ENCODE measurements at regions not wholly inside any gene's neighbourhood (a gene's known extent, or its start where the extent isn't known, plus 50 kb on each side); places are given as distances from the start of the nearest gene placed in this dataset.

DNA sequence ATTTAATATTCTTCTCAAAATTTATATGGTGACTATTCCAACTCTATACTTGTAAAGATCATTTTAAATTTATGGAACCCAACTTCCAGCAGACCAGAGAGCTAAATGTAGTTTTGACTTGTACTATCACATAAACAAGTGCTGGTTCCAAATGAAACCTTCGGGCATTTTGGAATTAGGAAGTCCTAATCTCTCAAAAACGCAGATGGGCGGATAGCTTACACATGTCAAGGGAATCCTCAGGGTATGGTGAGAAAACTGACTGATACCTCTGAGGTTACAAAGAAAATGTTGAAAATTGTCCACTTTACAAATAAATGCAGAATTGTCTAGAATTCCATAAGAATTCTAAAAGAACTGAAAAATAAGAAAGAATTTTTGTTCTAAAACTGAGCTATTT lies 224.1 kb downstream of the SS18 start:
- DNase-seq: no peak

- no peak for DNase-seq
Measured at GRCh38 chr18:25862881-25863600, 227.4 kb downstream of the SS18 start.

- no peak for DNase-seq
Measured at GRCh38 chr18:25853691-25854433, 236.6 kb downstream of the SS18 start.

DNA sequence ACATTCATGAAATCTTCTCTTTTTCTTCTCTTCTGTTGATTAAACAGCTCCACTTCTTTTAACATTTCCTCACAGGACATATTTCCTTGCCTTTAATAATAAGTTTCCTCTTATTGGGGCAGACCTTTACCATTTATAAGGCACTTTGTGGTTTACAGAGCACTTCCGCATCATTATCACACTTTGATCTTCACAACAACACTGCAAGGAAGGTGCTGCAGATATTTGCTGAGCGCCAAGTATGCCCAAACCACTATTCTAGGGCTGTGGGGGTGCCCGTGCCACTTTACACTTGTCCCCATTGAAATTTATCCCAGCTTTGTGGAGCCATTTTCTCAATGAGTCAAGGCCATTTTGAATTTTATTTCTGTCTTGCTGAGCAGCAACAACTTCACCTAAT lies 246.6 kb downstream of the SS18 start:
- DNase-seq: no peak

DNA sequence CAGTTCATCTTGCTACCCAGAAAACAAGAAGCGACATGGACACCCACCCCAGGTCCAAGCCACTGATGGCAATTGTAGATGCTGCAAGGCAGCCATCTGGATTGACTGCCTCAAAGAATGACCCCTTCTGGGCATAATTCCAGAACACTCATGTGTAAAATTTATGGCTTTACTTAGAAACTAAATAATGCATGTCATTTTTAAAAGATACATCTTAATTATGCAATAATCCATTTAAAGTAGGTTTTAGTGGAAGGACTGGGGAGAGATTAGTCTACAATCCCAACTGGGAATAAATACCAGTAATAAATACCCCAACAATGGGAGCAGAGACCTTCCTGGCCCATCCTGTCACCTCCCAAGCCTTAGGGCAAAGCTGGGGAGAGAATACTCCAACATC lies 247.7 kb downstream of the SS18 start:
- no peak for DNase-seq

DNA sequence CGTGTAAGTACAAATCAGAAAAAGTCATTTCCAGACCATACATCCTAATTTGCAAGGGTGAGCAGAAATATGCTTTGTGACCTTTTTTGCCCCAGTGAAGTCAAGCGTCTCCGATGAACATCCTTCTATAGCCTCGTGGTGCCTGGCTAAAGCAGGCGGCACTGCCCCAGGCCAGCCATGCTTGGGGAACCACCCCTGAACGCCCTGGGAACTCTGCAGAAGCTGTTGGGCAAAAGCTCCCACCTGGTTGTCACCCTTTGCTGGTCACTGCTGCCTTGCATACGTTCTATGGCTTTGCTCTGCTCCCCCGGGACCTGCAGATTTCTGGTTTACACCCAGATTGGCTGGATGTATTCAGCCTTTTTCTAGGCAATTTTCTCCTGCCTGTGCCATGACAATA lies 256.4 kb downstream of the SS18 start:
- no peak for DNase-seq

DNA sequence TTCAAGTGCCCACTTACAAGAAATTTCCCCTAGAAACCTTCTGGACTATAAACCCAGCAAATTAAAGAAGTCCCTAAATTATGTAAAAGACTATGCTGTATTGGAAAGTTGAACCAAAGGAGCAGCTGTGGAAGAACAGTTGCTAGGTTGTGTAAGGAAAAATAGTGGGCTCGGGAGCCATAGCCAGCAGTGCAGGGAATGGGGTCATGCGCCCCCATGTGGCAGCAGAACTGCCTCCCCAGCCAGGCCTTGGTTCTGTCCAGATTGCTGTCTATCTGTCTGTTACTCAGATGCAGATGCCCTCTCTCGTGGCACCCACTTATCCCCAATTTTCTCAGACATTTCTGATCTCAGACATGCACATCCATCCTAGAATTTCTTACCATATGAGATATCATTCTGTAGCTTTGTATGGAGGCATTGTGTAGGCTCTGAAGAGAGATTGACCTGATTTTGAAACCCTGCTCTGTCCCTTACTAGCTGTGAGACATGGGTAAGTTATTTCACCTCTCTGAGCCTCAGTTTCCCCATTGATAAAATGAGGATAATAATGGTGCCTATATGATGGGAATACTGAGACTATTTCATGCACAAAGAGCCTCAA lies 258.3 kb downstream of the SS18 start:
- peak in 1 of 2 experiments; percentile 62 for DNase-seq

- no peak for DNase-seq
Measured at GRCh38 chr18:25831301-25831701, 259.1 kb downstream of the SS18 start.

DNA sequence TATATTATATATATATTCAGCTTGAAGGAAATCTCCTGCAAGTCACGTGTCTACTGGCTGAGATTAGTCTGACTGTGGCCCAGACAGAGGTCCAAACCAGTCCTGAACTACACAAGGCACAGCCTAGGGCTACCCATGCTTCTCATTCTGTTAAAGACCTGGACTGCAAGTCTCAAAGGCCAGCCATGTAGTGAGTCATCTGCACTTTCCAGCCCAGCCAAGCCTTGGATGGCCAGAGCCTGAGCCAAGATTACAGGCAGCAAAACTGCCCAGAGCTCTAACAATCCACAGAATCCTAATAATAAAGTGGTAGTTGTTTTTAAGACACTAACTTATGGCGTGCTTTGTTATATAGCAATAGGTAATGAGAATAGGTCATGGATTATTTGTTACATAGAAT lies 259.6 kb downstream of the SS18 start:
- no peak for DNase-seq

DNA sequence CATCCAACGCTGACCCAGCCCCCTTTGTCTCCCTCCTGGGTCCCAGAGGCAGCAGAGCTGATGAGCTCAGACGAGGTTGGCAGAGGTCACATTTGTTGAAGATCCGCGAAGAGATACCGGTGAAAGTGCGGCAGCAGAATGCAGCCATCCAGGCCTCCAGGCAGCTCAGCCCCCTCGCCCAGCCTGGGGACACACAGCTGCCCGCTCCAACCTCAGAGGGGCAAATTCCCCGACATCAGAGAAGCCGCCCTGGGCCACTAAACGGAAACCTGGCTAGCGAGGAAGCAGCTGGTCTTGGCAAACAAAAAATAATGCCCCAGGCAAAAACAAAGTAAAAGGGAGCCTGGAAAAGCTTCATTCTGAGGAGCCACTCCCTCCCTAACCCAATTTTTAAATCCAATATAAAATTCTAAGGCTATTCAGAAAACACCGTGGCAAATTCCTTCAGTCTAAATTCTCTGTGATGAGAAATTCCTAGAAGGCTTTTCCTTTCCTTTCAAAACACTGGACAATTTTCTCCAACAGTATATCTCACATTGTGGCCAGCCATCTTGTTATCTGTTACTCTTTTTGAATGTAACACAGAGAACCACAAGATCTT lies 262.4 kb downstream of the SS18 start:
- DNase-seq: no peak

DNA sequence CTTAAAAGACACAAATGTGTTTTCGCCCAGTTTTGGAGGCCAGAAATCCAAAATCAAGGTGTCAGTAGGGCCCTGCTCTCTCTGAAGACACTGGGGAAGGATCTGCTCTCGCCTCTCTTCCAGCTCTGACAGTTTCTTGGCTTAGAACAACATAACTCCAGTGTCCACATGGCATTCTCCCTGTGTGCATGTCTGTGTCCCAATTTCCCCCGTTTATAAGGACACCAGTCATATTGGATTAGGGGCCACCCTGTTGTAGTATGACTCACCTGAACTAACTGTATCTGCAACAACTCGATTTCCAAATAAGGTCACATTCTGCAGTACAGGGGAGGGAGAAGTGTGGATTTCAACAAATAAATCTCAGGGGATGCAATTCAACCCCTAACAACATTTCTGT lies 263.2 kb downstream of the SS18 start:
- DNase-seq: no peak

GRCh38 chr18:25826823-25827222 lies 263.6 kb downstream of the SS18 start:
- DNase-seq: no peak

- DNase-seq: no peak
Measured at GRCh38 chr18:25825979-25826776, 264.2 kb downstream of the SS18 start.

DNA sequence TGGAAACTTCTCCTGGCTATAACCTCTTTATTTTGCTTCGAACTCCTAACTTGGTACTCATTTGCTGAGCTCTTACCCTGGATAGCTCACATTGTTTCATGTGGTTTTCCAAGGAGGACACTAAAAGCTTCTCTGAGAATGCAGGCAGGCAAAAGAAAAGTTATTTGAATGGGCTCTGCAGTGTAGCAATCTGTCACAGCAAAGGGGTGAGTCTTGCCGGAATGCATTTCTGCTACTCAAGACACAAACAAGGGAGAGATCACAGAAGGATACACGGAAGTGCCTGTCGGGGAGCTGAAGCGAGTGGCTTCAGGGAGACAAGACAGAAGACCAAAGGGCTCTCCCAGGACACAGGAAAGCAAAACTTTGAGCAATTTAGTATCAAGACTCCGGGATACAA lies 265.4 kb downstream of the SS18 start:
- DNase-seq: no peak

DNA sequence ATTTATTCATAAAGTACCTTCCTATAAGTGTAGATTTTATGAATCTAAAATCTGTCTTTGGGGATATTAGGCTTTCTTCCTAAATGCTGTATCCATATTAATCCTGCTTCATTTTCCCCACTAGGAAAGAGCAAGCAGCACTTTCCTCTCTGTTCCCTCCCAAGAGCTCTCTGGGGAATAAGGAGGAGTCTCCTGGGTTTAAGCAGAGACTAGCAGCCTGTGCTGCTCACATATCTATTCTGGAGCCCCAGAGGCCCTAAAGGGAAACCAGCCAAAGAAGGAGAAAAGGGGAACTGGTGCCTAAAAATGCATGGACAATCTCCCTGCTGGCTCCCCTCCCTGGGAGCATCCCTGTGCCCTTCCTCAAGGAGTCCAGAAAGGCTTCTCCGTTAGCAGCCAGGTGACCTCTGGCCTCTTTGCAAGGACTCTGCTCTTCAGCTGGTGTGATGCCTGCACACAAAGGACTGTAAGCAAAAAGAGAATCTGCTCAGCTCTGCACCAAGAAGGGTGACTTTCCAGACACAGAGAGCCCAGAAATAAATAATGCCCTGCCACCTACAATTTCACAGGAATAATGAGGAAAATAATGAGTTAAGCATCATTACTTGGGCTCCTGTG lies 270.6 kb downstream of the SS18 start:
- peak in 1 of 2 experiments; percentile 15 for DNase-seq

DNA sequence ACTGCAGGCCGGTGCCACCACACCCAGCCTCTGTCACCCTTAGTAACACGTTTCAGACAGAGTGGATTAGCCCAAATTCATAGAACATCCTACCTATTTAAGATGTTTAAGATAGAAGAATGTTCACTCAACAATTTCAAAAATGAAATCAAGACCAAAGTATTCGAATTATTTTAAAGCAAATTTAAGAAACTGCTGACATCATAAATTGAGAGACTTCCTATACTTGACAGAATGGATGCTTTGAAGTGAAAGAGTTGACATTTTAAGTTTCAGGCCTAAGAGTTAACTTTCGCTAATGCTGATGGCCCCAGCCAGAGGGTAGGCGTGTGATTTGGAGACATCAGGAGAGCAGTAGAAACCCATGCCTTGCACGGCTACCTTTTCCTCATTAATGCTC lies 271.9 kb downstream of the SS18 start:
- DNase-seq: no peak

DNA sequence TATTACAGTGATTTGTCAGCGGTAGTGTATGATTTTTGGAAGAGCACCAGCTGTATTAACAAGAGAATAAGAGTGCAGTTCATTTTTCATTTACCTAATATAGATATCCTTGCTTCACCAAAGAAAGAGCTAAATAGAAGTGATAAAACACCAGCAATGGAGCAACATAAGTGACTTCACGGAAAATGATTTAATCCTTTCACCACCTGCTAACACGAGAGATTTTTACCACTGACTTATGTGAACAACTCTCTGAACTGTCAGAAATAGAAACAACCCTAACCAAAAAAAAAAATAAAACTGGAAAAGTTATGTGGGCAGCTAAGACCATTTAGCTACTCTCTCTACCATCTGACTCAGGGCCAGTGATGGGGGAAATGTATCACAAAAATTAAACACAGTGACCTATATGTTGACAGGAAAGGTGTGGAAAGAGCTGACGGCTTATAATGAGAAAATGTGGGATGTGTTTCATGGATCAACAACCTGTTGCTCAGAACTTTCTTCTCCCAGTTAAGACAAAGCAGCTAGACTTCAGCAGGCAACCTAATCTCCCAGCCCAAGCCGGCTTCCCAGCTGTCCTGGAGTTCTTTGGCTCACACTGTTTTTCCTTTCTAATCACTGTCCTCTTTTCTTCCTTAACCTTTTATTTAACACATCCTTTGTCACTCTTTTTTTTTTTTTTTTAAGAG lies 272.7 kb downstream of the SS18 start:
- DNase-seq: no peak

- no peak for DNase-seq
Measured at GRCh38 chr18:25815659-25816058, 274.8 kb downstream of the SS18 start.

- no peak for DNase-seq
Measured at GRCh38 chr18:25814841-25815458, 275.5 kb downstream of the SS18 start.

GRCh38 chr18:25813110-25813509 lies 277.3 kb downstream of the SS18 start:
- DNase-seq: no peak

GRCh38 chr18:25810736-25811135 lies 279.7 kb downstream of the SS18 start:
- DNase-seq: no peak
